ENCODE measurements at regions not wholly inside any gene's neighbourhood (a gene's known extent, or its start where the extent isn't known, plus 50 kb on each side); places are given as distances from the start of the nearest gene placed in this dataset.

DNA sequence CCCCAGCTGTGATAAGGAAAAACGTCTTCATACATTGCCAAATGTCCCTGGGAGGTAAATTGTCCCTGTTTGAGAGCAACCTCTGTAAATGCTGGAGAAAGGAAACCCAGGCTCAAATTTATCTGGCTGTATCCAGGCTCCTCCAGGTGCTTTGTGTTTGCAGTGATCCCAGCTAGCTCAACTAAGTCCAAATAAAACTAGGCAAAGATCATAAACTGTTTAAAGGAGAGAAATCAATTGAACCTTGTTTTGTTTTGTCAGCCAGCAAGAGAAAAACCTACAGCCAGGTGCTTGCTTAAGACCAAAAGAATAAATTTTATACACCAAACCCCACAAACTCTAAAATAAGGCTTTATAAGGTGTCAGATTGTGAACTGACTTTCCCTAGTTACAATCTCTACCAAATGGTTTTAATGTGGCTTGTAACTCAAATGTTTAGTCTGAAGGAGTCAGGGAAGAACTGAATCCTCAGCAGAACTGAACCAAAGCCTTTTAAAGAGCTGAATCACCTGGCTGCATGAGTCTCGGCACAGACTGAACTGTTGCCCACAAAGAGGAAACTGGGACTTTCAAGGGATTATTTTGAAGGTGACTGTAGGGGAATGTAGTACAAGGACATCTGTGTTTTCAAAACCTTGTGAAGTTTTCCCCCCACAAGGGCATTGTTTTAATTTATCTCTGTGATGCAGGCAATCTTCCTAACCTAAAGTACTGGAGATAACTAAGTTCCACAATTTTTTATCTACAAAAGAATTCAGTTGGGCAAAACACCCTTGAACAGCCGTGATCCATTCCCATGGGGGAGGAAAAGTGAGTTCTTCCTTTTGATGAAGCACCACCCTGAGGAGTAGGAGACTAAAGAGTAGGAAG lies 201.7 kb upstream of the TARS1 start:
- intact Hi-C loops (cut with micrococcal nuclease): no loop called here
- Mint-ChIP-seq H3K9me3 (peaks cover 4 to 6% of the 10 kb centered on the region in 2 donors), H3K4me3 (no peak overlapping the region), H3K36me3 (no peaks in the 10 kb centered on the region), H3K27me3 (ENCODE audit: low read depth in 2 of 2) (no peaks in the 10 kb centered on the region), H3K27ac (no peak overlapping the region), H3K4me1 (peaks cover 9 to 34% of the 10 kb centered on the region in 2 donors)
- no peak for ATAC-seq
- no peaks in the 10 kb centered on the region for H3K36me3 ChIP-seq (ENCODE audit: control insufficient read depth, insufficient read depth, low read length)
- peaks cover 3% of the 10 kb centered on the region for H3K4me1 ChIP-seq (ENCODE audit: control insufficient read depth, insufficient read depth, low read length)
- H3K9me3 ChIP-seq (ENCODE audit: control insufficient read depth, insufficient read depth, low read length): no peaks in the 10 kb centered on the region
- DNase-seq: no peak
- WGBS (ENCODE audit: insufficient coverage): 37% methylated on average over 3 of the region's 3 CpGs
- H3K4me3 ChIP-seq (ENCODE audit: low read length): no peak overlapping the region
- no peak overlapping the region for H3K27ac ChIP-seq (ENCODE audit: low read length)
- TF ChIP-seq, protein P1, sequence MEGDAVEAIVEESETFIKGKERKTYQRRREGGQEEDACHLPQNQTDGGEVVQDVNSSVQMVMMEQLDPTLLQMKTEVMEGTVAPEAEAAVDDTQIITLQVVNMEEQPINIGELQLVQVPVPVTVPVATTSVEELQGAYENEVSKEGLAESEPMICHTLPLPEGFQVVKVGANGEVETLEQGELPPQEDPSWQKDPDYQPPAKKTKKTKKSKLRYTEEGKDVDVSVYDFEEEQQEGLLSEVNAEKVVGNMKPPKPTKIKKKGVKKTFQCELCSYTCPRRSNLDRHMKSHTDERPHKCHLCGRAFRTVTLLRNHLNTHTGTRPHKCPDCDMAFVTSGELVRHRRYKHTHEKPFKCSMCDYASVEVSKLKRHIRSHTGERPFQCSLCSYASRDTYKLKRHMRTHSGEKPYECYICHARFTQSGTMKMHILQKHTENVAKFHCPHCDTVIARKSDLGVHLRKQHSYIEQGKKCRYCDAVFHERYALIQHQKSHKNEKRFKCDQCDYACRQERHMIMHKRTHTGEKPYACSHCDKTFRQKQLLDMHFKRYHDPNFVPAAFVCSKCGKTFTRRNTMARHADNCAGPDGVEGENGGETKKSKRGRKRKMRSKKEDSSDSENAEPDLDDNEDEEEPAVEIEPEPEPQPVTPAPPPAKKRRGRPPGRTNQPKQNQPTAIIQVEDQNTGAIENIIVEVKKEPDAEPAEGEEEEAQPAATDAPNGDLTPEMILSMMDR (IDR thresholded peaks at IDR 0.05): no peak
- no peaks in the 10 kb centered on the region for H3K27me3 ChIP-seq (ENCODE audit: control insufficient read depth, insufficient read depth, low read length)

DNA sequence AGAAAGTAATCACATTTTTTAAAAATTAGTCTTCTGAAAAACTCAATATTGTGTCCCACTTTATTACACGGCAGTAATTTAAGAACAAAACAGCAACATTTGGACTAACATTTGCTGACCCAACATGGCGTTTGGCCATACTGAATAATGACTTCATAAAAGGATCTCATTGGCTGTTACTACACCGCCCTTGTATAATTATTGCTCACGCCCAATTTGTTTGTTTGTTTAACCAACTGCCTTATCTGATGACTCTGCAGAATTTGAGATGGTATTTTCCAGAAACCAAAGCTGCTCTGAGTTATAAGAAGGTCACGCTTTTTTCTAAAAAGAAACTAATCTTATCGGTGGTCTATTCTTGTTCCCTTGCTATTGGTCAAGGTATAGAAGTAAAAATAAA lies 200.2 kb upstream of the TARS1 start:
- Mint-ChIP-seq H3K27me3 (ENCODE audit: low read depth in 2 of 2) (no peaks in the 10 kb centered on the region), H3K4me3 (no peak overlapping the region), H3K9me3 (peaks cover 4 to 6% of the 10 kb centered on the region in 2 donors), H3K36me3 (no peaks in the 10 kb centered on the region), H3K4me1 (peaks cover 8 to 29% of the 10 kb centered on the region in 2 donors), H3K27ac (no peak overlapping the region)
- intact Hi-C loops (cut with micrococcal nuclease): no loop called here
- Histone ChIP-seq H3K36me3 (ENCODE audit: control insufficient read depth, insufficient read depth, low read length) (no peaks in the 10 kb centered on the region), H3K4me1 (ENCODE audit: control insufficient read depth, insufficient read depth, low read length) (peaks cover 2% of the 10 kb centered on the region), H3K27ac (ENCODE audit: low read length) (no peak overlapping the region), H3K9me3 (ENCODE audit: control insufficient read depth, insufficient read depth, low read length) (no peaks in the 10 kb centered on the region), H3K4me3 (ENCODE audit: low read length) (no peak overlapping the region), H3K27me3 (ENCODE audit: control insufficient read depth, insufficient read depth, low read length) (no peaks in the 10 kb centered on the region)
- WGBS (ENCODE audit: insufficient coverage): 87% methylated on average over 6 of the region's 6 CpGs
- ATAC-seq (no peak), DNase-seq (no peak)
- TF ChIP-seq, protein P1 (IDR thresholded peaks at IDR 0.05): no peak

DNA sequence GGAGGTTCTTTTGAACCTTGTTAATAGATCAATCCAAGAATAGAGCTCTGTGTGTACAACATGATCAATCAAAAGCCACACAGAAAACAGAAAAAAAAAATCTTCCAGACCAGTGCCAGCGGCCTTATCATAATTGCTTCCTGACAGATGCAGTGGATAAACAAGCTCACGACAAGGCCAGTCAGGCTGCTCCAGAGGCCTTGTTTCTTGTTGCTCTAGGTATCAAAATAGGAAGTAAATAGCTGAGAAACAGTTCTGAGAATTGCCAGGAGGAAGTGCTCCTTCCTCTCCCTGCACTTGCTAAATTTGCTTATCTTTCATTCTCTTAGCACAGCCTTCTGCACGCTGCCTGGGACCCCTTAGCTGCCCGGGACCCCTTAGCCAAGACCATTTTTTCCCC lies 199.0 kb upstream of the TARS1 start:
- Histone ChIP-seq H3K27me3 (ENCODE audit: control insufficient read depth, insufficient read depth, low read length) (no peaks in the 10 kb centered on the region), H3K9me3 (ENCODE audit: control insufficient read depth, insufficient read depth, low read length) (no peaks in the 10 kb centered on the region), H3K4me1 (ENCODE audit: control insufficient read depth, insufficient read depth, low read length) (no peaks in the 10 kb centered on the region), H3K27ac (ENCODE audit: low read length) (no peak overlapping the region), H3K4me3 (ENCODE audit: low read length) (no peak overlapping the region), H3K36me3 (ENCODE audit: control insufficient read depth, insufficient read depth, low read length) (no peaks in the 10 kb centered on the region)
- DNase-seq: no peak
- Mint-ChIP-seq H3K36me3 (no peaks in the 10 kb centered on the region), H3K9me3 (peaks cover 4% of the 10 kb centered on the region in 2 donors), H3K4me3 (no peak overlapping the region), H3K4me1 (peaks cover 0 to 17% of the 10 kb centered on the region in 2 donors), H3K27ac (no peak overlapping the region), H3K27me3 (ENCODE audit: low read depth in 2 of 2) (no peaks in the 10 kb centered on the region)
- TF ChIP-seq, protein P1 (IDR thresholded peaks at IDR 0.05): no peak
- intact Hi-C loops (cut with micrococcal nuclease): no loop called here
- peak in 1 of 3 donors; percentile 37 for ATAC-seq
- 12% methylated on average over 3 of the region's 4 CpGs for WGBS (ENCODE audit: insufficient coverage)

Measured in natural killer cell (primary cell).